ENCODE measurements at regions not wholly inside any gene's neighbourhood (a gene's known extent, or its start where the extent isn't known, plus 50 kb on each side); places are given as distances from the start of the nearest gene placed in this dataset.
"Not testable (repeated sequence)": the region's sequence is repeated elsewhere in the genome, so short reads cannot be mapped to it uniquely, and the experiment has no call there.

DNA sequence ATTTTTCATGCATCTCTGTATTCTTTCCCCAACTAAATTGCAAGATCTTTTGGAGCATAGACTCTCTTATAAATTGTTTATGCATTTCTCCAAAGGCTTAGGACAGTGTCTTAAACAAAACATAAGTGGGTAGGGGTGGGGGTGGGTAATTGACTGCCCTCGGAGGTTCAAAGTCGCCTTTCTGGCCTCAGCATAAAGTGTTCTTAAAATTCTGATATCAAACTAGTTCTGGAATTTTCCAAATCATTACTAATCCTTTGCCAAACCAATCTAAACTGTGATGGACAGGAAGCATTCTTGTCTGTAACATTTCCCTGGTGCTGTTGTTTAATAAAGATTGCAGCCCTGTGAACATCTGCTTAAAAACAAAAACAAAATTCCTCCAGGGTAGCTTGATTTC lies 61.8 kb upstream of the FAT3 start:
- Histone ChIP-seq H3K36me3 (ENCODE audit: control insufficient read depth, low read length) (no peaks in the 10 kb centered on the region), H3K79me2 (ENCODE audit: control insufficient read depth, low read length) (no peaks in the 10 kb centered on the region), H4K20me1 (ENCODE audit: control insufficient read depth, insufficient read depth, low read depth, low read length) (no peaks in the 10 kb centered on the region), H3K4me3 (ENCODE audit: low read length) (no peak overlapping the region), H3K4me2 (ENCODE audit: low read length) (no peak overlapping the region), H3K9me2 (replicated peaks; ENCODE audit: control insufficient read depth, low read length) (no peaks in the 10 kb centered on the region), H3K4me1 (ENCODE audit: control insufficient read depth, low read length) (no peaks in the 10 kb centered on the region), H3K27ac (ENCODE audit: low read depth, low read length) (no peak overlapping the region), H3K9me3 (ENCODE audit: control insufficient read depth, insufficient read depth, low read length) (no peaks in the 10 kb centered on the region), H3K27me3 (ENCODE audit: control insufficient read depth, low read length) (no peaks in the 10 kb centered on the region), H3F3A (ENCODE audit: control insufficient read depth, insufficient read depth) (no peaks in the 10 kb centered on the region)
- TF ChIP-seq EZH2phosphoT487 (IDR thresholded peaks at IDR 0.05; ENCODE audit: borderline replicate concordance, low read length) = no peak
- no peak for TF ChIP-seq CTCF (IDR thresholded peaks at IDR 0.05; ENCODE audit: low read depth, low read length, poor library complexity, severe bottlenecking)

DNA sequence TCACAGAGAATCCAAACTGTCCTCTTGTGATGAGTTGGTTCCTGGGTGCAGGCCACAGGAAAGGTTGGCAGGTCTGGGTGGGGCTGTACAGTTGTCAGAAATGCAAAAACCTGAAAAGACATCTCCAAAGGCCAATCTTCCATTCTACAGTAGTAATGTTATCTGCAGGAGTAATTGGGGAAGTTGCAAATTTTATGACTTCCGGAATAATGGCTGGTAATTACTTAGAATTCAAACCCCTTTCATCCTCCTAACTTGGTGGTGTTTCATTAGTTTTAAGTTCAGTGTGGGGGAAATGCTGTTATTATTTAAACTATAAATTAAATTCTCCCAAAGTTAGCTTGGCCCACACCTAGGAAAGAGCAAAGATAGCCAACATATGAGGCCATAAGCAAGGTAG lies 64.7 kb upstream of the FAT3 start:
- H3K27ac ChIP-seq (ENCODE audit: low read depth, low read length) = no peak overlapping the region
- H3K4me2 ChIP-seq (ENCODE audit: low read length) = no peak overlapping the region
- no peaks in the 10 kb centered on the region for H3K36me3 ChIP-seq (ENCODE audit: control insufficient read depth, low read length)
- no peak overlapping the region for H3K4me3 ChIP-seq (ENCODE audit: low read length)
- no peaks in the 10 kb centered on the region for H3K9me2 ChIP-seq (replicated peaks; ENCODE audit: control insufficient read depth, low read length)
- H3K9me3 ChIP-seq (ENCODE audit: control insufficient read depth, insufficient read depth, low read length) = no peaks in the 10 kb centered on the region
- no peaks in the 10 kb centered on the region for H3K79me2 ChIP-seq (ENCODE audit: control insufficient read depth, low read length)
- TF ChIP-seq EZH2phosphoT487 (IDR thresholded peaks at IDR 0.05; ENCODE audit: borderline replicate concordance, low read length) (no peak), CTCF (IDR thresholded peaks at IDR 0.05; ENCODE audit: low read depth, low read length, poor library complexity, severe bottlenecking) (no peak)
- no peaks in the 10 kb centered on the region for H3K4me1 ChIP-seq (ENCODE audit: control insufficient read depth, low read length)
- no peaks in the 10 kb centered on the region for H4K20me1 ChIP-seq (ENCODE audit: control insufficient read depth, insufficient read depth, low read depth, low read length)
- H3K27me3 ChIP-seq (ENCODE audit: control insufficient read depth, low read length) = no peaks in the 10 kb centered on the region
- H3F3A ChIP-seq (ENCODE audit: control insufficient read depth, insufficient read depth) = no peaks in the 10 kb centered on the region

DNA sequence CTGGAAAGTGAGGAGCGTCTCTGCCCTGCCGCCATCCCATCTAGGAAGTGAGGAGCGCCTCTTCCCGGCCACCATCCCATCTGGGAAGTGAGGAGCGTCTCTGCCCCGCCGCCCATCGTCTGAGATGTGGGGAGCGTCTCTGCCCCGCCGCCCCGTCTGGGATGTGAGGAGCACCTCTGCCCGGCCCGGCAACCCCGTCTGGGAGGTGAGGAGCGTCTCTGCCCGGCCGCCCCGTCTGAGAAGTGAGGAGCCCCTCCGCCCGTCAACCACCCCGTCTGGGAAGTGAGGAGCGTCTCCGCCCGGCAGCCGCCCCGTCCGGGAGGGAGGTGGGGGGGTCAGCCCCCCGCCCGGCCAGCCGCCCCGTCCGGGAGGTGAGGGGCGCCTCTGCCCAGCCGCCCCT lies 67.2 kb upstream of the FAT3 start:
- not testable (repeated sequence) for H3K4me2 ChIP-seq (ENCODE audit: low read length); H3K79me2 ChIP-seq (ENCODE audit: control insufficient read depth, low read length); H3K4me1 ChIP-seq (ENCODE audit: control insufficient read depth, low read length); H4K20me1 ChIP-seq (ENCODE audit: control insufficient read depth, insufficient read depth, low read depth, low read length); H3K4me3 ChIP-seq (ENCODE audit: low read length); H3F3A ChIP-seq (ENCODE audit: control insufficient read depth, insufficient read depth); H3K27ac ChIP-seq (ENCODE audit: low read depth, low read length); H3K27me3 ChIP-seq (ENCODE audit: control insufficient read depth, low read length); H3K9me3 ChIP-seq (ENCODE audit: control insufficient read depth, insufficient read depth, low read length); H3K9me2 ChIP-seq (replicated peaks; ENCODE audit: control insufficient read depth, low read length); H3K36me3 ChIP-seq (ENCODE audit: control insufficient read depth, low read length)

- Histone ChIP-seq H3K4me2 (ENCODE audit: low read length) (no peak overlapping the region), H3K9me3 (ENCODE audit: control insufficient read depth, insufficient read depth, low read length) (no peaks in the 10 kb centered on the region), H3K27ac (ENCODE audit: low read depth, low read length) (no peak overlapping the region), H3K4me3 (ENCODE audit: low read length) (no peak overlapping the region), H3K4me1 (ENCODE audit: control insufficient read depth, low read length) (no peaks in the 10 kb centered on the region), H3K36me3 (ENCODE audit: control insufficient read depth, low read length) (no peaks in the 10 kb centered on the region), H3K9me2 (replicated peaks; ENCODE audit: control insufficient read depth, low read length) (no peaks in the 10 kb centered on the region), H4K20me1 (ENCODE audit: control insufficient read depth, insufficient read depth, low read depth, low read length) (no peaks in the 10 kb centered on the region), H3K27me3 (ENCODE audit: control insufficient read depth, low read length) (no peaks in the 10 kb centered on the region), H3K79me2 (ENCODE audit: control insufficient read depth, low read length) (no peaks in the 10 kb centered on the region), H3F3A (ENCODE audit: control insufficient read depth, insufficient read depth) (no peaks in the 10 kb centered on the region)
- TF ChIP-seq CTCF (IDR thresholded peaks at IDR 0.05; ENCODE audit: low read depth, low read length, poor library complexity, severe bottlenecking) (no peak), EZH2phosphoT487 (IDR thresholded peaks at IDR 0.05; ENCODE audit: borderline replicate concordance, low read length) (no peak)
Observed at GRCh38 chr11:92154611-92155010, 70.0 kb upstream of the FAT3 start.

Measured in DOHH2 (cell line).